Gastroesophageal sphincter (tissue), 3 donors: ENCODE measurements at regions not wholly inside any gene's neighbourhood (a gene's known extent, or its start where the extent isn't known, plus 50 kb on each side); places are given as distances from the start of the nearest gene placed in this dataset.

Experiments
- CTCF ChIP-seq, 4 experiments: fragments of 200-600 bp in 2 of 4; fragments of 450-650 bp in 2 of 4; sonication (generic) in 1 of 4; IDR thresholded peaks; one replicate each; pipeline ENCODE4 v1.5.1; 2017 to 2019; ENCODE audit warnings: antibody characterized with exemption in 4 of 4, mild to moderate bottlenecking in 2 of 4, moderate library complexity in 2 of 4
- POLR2A ChIP-seq, 2 donors: fragments of 450-650 bp; IDR thresholded peaks; one replicate each; pipeline ENCODE4 v1.6.1; 2017; ENCODE audit warnings: antibody characterized with exemption in 2 of 2, mild to moderate bottlenecking in 2 of 2, moderate library complexity in 1 of 2
- POLR2AphosphoS5 ChIP-seq: sonication (generic); formaldehyde crosslinking; IDR thresholded peaks from one replicate; pipeline ENCODE4 v1.6.1; 2017; ENCODE audit warnings: antibody characterized with exemption

GRCh38 chr4:137702512-137702911 is 170.2 kb upstream of the PCDH18 start:
- TF ChIP-seq POLR2A (IDR thresholded peaks at IDR 0.05) (no peak), CTCF (IDR thresholded peaks at IDR 0.05) (no peak), POLR2AphosphoS5 (no peak)
